NCI-H1694 (cell line): ENCODE measurements at regions not wholly inside any gene's neighbourhood (a gene's known extent, or its start where the extent isn't known, plus 50 kb on each side); places are given as distances from the start of the nearest gene placed in this dataset.
"Not testable (repeated sequence)": the region's sequence is repeated elsewhere in the genome, so short reads cannot be mapped to it uniquely, and the experiment has no call there.

Experiments used
- DNase-seq: peaks from one replicate; lab custom pipeline; 2025; lab: John Stamatoyannopoulos, UW

GRCh38 chr5:75948438-75948837, 134.7 kb upstream of the SV2C start:
- no peak for DNase-seq

- DNase-seq: no peak
Measured at GRCh38 chr5:75940418-75940817, 142.8 kb upstream of the SV2C start.

- DNase-seq: no peak
Measured at GRCh38 chr5:75935572-75935971, 147.6 kb upstream of the SV2C start.

- no peak for DNase-seq
Measured at GRCh38 chr5:75933489-75933888, 149.7 kb upstream of the SV2C start.

GRCh38 chr5:75931175-75931574, 152.0 kb upstream of the SV2C start:
- DNase-seq: no peak

GRCh38 chr5:75928992-75929391, 154.2 kb upstream of the SV2C start:
- DNase-seq: no peak

GRCh38 chr5:75922480-75922879, 160.7 kb upstream of the SV2C start:
- DNase-seq: no peak

GRCh38 chr5:75921011-75921410, 162.2 kb upstream of the SV2C start:
- DNase-seq: no peak

- no peak for DNase-seq
Measured at GRCh38 chr5:75916144-75916543, 167.0 kb upstream of the SV2C start.

- DNase-seq: no peak
Measured at GRCh38 chr5:75909223-75909622, 174.0 kb upstream of the SV2C start.

GRCh38 chr5:75907651-75908050, 175.5 kb upstream of the SV2C start:
- no peak for DNase-seq

- DNase-seq: no peak
Measured at GRCh38 chr5:75894482-75894881, 177.2 kb upstream of the POC5 start.

GRCh38 chr5:75891736-75892135, 174.5 kb upstream of the POC5 start:
- DNase-seq: no peak

- no peak for DNase-seq
Measured at GRCh38 chr5:75891020-75891419, 173.8 kb upstream of the POC5 start.

GRCh38 chr5:75890546-75890945, 173.3 kb upstream of the POC5 start:
- DNase-seq: no peak

- no peak for DNase-seq
Measured at GRCh38 chr5:75886706-75887105, 169.5 kb upstream of the POC5 start.

- DNase-seq: no peak
Measured at GRCh38 chr5:75885849-75886596, 168.8 kb upstream of the POC5 start.

GRCh38 chr5:75885321-75885720, 168.1 kb upstream of the POC5 start:
- DNase-seq: no peak

GRCh38 chr5:75869891-75870290, 152.7 kb upstream of the POC5 start:
- no peak for DNase-seq

GRCh38 chr5:75862872-75863271, 145.6 kb upstream of the POC5 start:
- no peak for DNase-seq

GRCh38 chr5:75859621-75860020, 142.4 kb upstream of the POC5 start:
- not testable (repeated sequence) for DNase-seq

- DNase-seq: no peak
Measured at GRCh38 chr5:75856056-75856455, 138.8 kb upstream of the POC5 start.

- no peak for DNase-seq
Measured at GRCh38 chr5:75848077-75848476, 130.8 kb upstream of the POC5 start.

- DNase-seq: no peak
Measured at GRCh38 chr5:75847561-75848021, 130.4 kb upstream of the POC5 start.
